Transverse colon (tissue), 4 donors: ENCODE measurements at regions not wholly inside any gene's neighbourhood (a gene's known extent, or its start where the extent isn't known, plus 50 kb on each side); places are given as distances from the start of the nearest gene placed in this dataset.
"Not testable (repeated sequence)": the region's sequence is repeated elsewhere in the genome, so short reads cannot be mapped to it uniquely, and the experiment has no call there.

Experiments
- DNase-seq: peaks from one replicate; pipeline ENCODE4 v3.0.0-alpha.2; 2019
- H3K27ac ChIP-seq, 4 donors: fragments of 200-600 bp; sonication (generic); 2 replicates each; pipeline ENCODE4 v1.5.1; 2016 to 2018; ENCODE audit warnings: inconsistent platforms in 4 of 4
- H3K27me3 ChIP-seq: fragments of 200-600 bp; sonication (generic); 2 replicates; pipeline ENCODE4 v1.5.1; 2017; ENCODE audit warnings: inconsistent platforms
- H3K36me3 ChIP-seq, 4 donors: fragments of 200-600 bp; sonication (generic); 2 replicates each; pipeline ENCODE4 v1.5.1; 2017 to 2019; ENCODE audit warnings: inconsistent platforms in 4 of 4
- H3K4me1 ChIP-seq, 4 donors: fragments of 200-600 bp; sonication (generic); 2 replicates each; pipeline ENCODE4 v1.5.1; 2017 to 2020; ENCODE audit warnings: inconsistent platforms in 4 of 4
- H3K4me3 ChIP-seq, 4 donors: fragments of 200-600 bp; sonication (generic); 1 replicate in 1 of 4; 2 replicates in 3 of 4; pipeline versions ENCODE4 v1.5.1 to v1.6.1; 2017 to 2019; ENCODE audit warnings: inconsistent platforms in 4 of 4
- H3K9me3 ChIP-seq, 2 donors: fragments of 200-600 bp; sonication (generic); 2 replicates each; pipeline ENCODE4 v1.5.1; 2017 to 2019; ENCODE audit warnings: inconsistent platforms in 2 of 2
- EP300 ChIP-seq: sonication (generic); formaldehyde crosslinking; IDR thresholded peaks from one replicate; pipeline ENCODE4 v1.6.1; 2017; ENCODE audit warnings: antibody characterized with exemption, low read depth
- POLR2A ChIP-seq: fragments of 450-650 bp; IDR thresholded peaks from one replicate; pipeline ENCODE4 v1.6.1; 2016; ENCODE audit warnings: antibody characterized with exemption, mild to moderate bottlenecking, moderate library complexity
- POLR2AphosphoS5 ChIP-seq, 3 donors: sonication (generic); formaldehyde crosslinking; IDR thresholded peaks; one replicate each; pipeline ENCODE4 v1.6.1; 2016; ENCODE audit warnings: antibody characterized with exemption in 3 of 3
- WGBS, 2 donors: methylation state at CpG; one replicate each; pipeline ENCODE4 v1.1.5; 2018; ENCODE audit warnings: low coverage in 1 of 2; 5-methylcytosine and 5-hydroxymethylcytosine counted together
- in situ Hi-C, 4 donors: fragments of 200-750 bp; cut with MboI; loops; one replicate each; pipeline versions ENCODE4 v1.15.0 to v1.15.1; 2017; ENCODE audit warnings: low sequenced_read_pairs in 3 of 4, low pct_ligation_motif_present in 1 of 4, low pct_unique_long_range_greater_than_20kb in 1 of 4
- intact Hi-C: fragments of 100-400 bp; cut with DNase I; formaldehyde crosslinking; loops from one replicate; pipeline ENCODE4 v1.15.1; 2023; ENCODE audit warnings: low total_unique reads
- TF ChIP-seq, protein P1 (sequence below), 5 experiments: fragments of 200-600 bp in 3 of 5; fragments of 450-650 bp in 2 of 5; sonication (generic) in 3 of 5; IDR thresholded peaks; 1 replicate in 2 of 5; 2 replicates in 3 of 5; pipeline ENCODE4 v1.5.1; 2016 to 2017; ENCODE audit warnings: antibody characterized with exemption in 5 of 5, inconsistent platforms in 3 of 5, mild to moderate bottlenecking in 2 of 5, moderate library complexity in 1 of 5

DNA sequence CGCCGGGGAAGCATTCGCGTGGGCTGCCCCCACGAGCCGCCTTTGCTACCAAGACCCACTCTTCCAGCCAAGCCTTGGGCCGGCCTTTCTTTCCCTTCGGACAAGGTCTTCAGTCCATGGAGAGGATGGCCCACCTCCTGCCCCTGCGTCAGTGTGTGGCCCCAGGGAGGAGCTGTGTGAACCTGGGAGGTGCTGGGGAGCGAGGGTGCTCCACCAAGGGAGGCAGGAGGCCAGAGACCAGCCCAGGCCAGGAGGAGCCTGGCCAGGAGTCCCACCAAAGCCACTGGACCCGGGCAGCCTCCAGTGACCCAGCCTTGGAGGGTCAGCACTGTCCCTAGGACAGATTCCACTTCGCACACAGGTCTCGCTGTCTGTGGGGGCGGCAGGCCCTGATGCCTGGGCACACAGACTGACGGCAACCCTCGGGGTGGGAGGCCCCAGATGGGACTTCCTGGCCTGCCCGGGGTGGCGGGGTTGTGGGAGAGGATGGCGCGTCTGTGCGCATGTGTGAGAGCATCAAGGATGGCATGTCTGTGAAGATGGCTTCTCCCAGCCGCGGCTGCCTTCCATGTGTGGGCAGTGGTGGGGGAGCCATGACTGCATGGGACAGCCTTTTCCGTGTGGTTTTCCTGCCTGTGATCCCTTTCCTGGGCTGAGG lies 113.3 kb upstream of the LPCAT1 start:
- Histone ChIP-seq H3K4me1 (peaks cover 0 to 19% (median 2%) of the 10 kb centered on the region in 4 donors), H3K9me3 (no peaks in the 10 kb centered on the region), H3K4me3 (no peak overlapping the region), H3K27ac (no peak overlapping the region), H3K27me3 (no peaks in the 10 kb centered on the region), H3K36me3 (no peaks in the 10 kb centered on the region)
- in situ Hi-C loops, result loop anchor here (25.0 kb wide), 4 partner anchors 150 to 450 kb away; no protein-coding TSS in a partner anchor
- TF ChIP-seq POLR2AphosphoS5 (IDR thresholded peaks at IDR 0.05), result no peak
- TF ChIP-seq EP300, result no peak
- TF ChIP-seq, protein P1, sequence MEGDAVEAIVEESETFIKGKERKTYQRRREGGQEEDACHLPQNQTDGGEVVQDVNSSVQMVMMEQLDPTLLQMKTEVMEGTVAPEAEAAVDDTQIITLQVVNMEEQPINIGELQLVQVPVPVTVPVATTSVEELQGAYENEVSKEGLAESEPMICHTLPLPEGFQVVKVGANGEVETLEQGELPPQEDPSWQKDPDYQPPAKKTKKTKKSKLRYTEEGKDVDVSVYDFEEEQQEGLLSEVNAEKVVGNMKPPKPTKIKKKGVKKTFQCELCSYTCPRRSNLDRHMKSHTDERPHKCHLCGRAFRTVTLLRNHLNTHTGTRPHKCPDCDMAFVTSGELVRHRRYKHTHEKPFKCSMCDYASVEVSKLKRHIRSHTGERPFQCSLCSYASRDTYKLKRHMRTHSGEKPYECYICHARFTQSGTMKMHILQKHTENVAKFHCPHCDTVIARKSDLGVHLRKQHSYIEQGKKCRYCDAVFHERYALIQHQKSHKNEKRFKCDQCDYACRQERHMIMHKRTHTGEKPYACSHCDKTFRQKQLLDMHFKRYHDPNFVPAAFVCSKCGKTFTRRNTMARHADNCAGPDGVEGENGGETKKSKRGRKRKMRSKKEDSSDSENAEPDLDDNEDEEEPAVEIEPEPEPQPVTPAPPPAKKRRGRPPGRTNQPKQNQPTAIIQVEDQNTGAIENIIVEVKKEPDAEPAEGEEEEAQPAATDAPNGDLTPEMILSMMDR (IDR thresholded peaks at IDR 0.05), result no peak
- TF ChIP-seq POLR2A, result no peak
- 85 to 90% methylated on average over 4 to 22 of the region's 24 CpGs for WGBS, 2 donors
- no peak for DNase-seq
- intact Hi-C loops, result no loop called here

DNA sequence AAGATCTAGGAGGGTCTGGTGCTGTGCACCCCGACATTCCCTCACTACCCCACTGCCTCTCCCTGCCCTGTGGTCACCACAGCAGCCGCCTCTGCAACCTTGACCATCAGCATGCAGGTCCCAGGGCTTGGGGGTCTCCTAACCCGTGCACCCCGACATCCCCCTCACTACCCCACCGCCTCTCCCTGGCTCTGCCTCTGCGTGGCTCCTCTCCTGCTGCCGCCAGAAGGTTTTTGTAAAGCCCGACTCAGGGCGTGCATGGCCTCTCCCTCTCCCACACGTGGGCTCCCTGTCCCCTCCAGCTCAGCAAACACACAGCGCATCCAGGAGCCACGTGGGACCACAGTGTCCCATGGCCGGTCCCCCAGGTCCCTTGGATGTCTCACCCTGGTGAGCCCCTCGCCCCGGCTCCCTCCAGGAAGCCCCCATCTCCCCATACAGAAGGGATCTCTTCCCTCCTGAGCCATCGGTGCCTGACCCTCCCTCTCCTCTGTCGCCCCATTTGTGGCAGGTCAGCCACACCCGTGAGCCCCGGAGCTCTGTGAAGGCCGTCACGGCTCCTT lies 112.5 kb upstream of the LPCAT1 start:
- H3K4me1 ChIP-seq, result peaks cover 0 to 14% (median 2%) of the 10 kb centered on the region in 4 donors
- H3K4me3 ChIP-seq, H3K36me3 ChIP-seq, H3K27ac ChIP-seq, H3K27me3 ChIP-seq, DNase-seq, H3K9me3 ChIP-seq, intact Hi-C loops: not testable (repeated sequence)
- 87% methylated on average over 21 of the region's 21 CpGs; no CpG with 5 or more reads in 1 of the 2 donors for WGBS, 2 donors
- in situ Hi-C loops, result loop anchor here (25.0 kb wide), 4 partner anchors 149 to 449 kb away; no protein-coding TSS in a partner anchor

DNA sequence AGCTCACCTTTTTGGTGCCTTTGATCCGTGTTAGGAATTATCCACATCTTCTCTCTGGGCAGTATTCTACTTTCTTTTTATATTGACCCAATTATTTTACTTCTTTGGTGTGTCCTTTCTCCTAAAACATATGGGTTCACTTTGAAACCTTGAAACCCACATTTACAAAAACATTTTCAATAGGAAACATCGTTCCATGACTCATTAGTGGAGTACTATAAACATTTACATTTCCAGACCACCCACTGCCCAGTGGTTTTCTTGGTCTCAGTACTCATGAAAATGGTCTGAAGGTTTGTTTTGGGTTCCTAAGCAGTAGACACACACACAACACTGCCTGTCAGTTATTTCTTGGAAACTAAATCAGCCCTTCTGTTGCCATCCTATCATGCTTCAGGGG lies 111.7 kb upstream of the LPCAT1 start:
- H3K9me3 ChIP-seq, H3K36me3 ChIP-seq, DNase-seq, intact Hi-C loops, H3K27ac ChIP-seq, H3K27me3 ChIP-seq, H3K4me3 ChIP-seq: not testable (repeated sequence)
- WGBS, 2 donors, result 27 to 45% methylated on average over 2 of the region's 2 CpGs
- in situ Hi-C loops, result loop anchor here (25.0 kb wide), 4 partner anchors 148 to 448 kb away; no protein-coding TSS in a partner anchor
- H3K4me1 ChIP-seq, result peaks cover 0 to 14% (median 2%) of the 10 kb centered on the region in 4 donors

DNA sequence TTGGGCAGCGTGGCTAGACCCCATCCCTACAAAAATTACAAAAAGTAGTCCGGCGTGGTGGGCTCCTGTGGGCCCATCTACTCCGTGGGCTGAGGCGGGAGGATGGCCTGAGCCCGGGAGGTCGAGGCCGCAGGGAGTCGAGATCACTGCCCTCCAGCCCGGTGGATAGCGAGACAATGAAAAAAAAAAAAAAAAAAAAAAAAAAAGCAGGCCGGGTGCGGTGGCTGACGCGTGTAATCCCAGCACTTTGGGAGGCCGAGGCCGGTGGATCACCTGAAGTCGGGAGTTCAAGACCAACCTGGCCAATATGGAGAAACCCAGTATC lies 110.5 kb upstream of the LPCAT1 start:
- in situ Hi-C loops, result loop anchor here (25.0 kb wide), 4 partner anchors 147 to 447 kb away; no protein-coding TSS in a partner anchor
- Histone ChIP-seq H3K27ac (peak overlapping the region; percentile 80 to 94 (median 90)), H3K27me3 (no peaks in the 10 kb centered on the region), H3K4me1 (peaks cover 0 to 14% (median 2%) of the 10 kb centered on the region in 4 donors), H3K9me3 (no peaks in the 10 kb centered on the region), H3K36me3 (no peaks in the 10 kb centered on the region), H3K4me3 (peak overlapping the region; percentile 66 to 90 (median 87))
- intact Hi-C loops, result no loop called here
- 34% methylated on average over 16 of the region's 18 CpGs; no CpG with 5 or more reads in 1 of the 2 donors for WGBS, 2 donors
- TF ChIP-seq POLR2A, result no peak
- no peak for TF ChIP-seq POLR2AphosphoS5 (IDR thresholded peaks at IDR 0.05)
- TF ChIP-seq, protein P1 (IDR thresholded peaks at IDR 0.05), result no peak
- no peak for TF ChIP-seq EP300
- DNase-seq, result no peak

DNA sequence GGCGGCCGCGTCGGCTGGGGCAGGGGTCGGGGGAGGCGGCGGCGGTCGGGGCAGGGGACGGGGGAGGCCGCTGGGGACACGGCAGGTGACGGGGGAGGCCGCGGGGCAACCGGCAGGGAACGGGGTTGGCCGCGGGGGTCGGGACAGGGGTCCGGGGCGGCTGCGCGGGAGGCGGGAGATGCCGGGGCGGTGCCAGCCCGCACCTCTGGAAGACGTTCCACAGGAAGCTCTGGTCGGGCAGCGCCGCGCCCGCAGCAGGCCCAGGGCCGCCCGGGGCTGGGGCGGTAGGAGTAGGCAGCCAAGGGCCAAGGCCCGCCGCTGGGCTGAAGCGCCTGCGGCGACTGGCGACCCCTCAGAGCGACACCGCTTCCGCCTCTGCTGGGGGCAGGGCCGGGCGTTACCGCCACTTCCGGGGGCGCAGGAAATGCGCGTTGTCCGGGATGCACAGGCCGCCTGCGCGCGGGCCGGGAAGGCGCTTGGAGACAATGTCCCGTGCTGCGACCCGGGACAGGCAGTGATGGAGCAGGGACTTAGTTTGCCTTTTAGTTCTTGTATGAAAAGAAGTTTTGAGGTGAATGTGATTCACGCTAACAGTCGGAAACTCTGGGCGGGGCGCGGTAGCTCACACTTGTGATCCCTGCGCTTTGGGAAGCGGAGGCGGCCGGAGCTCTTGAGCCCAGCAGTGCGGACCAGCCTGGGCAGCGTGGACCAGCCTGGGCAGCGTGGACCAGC lies 110.0 kb upstream of the LPCAT1 start:
- 0% methylated on average over 17 of the region's 75 CpGs; no CpG with 5 or more reads in 1 of the 2 donors for WGBS, 2 donors
- intact Hi-C loops (no loop called here), in situ Hi-C loops (loop anchor here (25.0 kb wide), 4 partner anchors 146 to 446 kb away; no protein-coding TSS in a partner anchor)
- Histone ChIP-seq H3K27ac (peak overlapping the region; percentile 80 to 94 (median 90)), H3K36me3 (no peaks in the 10 kb centered on the region), H3K9me3 (no peaks in the 10 kb centered on the region), H3K4me3 (peak overlapping the region; percentile 66 to 90 (median 87)), H3K4me1 (peaks cover 0 to 14% (median 2%) of the 10 kb centered on the region in 4 donors), H3K27me3 (no peaks in the 10 kb centered on the region)
- TF ChIP-seq EP300 (no peak), POLR2AphosphoS5 (IDR thresholded peaks at IDR 0.05) (peak; percentile 73 to 90 (median 88)), POLR2A (peak; percentile 80)
- TF ChIP-seq, protein P1 (IDR thresholded peaks at IDR 0.05), result no peak
- DNase-seq, result peak; percentile 85

DNA sequence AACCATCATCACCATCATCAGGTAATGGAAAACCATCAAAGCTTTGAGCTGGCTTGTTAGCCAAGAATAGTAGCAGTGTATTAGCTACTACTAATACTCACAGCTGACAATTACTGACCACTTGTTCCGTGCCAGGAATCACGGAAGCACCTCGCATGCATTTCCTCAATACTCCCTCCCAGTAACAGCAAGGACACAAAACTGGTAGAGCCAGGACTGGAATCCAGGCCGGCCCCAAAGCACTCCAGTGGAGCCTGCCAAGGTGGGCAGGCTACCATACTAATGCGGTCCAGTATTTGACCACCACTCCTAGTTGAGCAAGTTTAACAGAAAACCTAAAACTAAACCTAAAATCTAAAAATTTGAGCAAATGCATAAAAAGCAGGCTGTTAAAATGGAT lies 107.2 kb upstream of the LPCAT1 start:
- H3K36me3 ChIP-seq, H3K4me3 ChIP-seq, H3K27me3 ChIP-seq, H3K27ac ChIP-seq, intact Hi-C loops, H3K9me3 ChIP-seq, DNase-seq: not testable (repeated sequence)
- H3K4me1 ChIP-seq, result peaks cover 0 to 14% (median 2%) of the 10 kb centered on the region in 4 donors
- in situ Hi-C loops, result loop anchor here (25.0 kb wide), 4 partner anchors 144 to 444 kb away; no protein-coding TSS in a partner anchor
- 88 to 100% methylated on average over 1 to 5 of the region's 5 CpGs for WGBS, 2 donors

DNA sequence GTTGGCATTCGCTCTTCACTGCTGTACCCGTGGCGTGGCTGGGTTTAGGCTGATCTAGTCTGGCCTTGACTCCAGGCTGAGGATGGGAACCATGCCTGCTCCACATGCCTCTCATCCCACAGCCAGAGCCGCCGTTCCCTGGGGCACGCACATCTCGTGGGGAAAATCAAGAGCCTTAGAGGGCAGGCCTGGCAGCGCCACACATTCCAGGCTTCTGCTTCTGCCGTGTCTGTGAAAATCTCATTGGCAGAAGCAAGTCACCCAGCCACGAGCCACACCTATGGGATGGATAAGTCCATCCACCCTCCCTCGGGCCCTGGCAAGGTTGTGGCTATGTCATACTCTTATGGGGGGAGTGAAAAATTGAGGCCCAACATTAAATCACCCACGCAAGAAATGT lies 102.6 kb upstream of the LPCAT1 start:
- H3K4me3 ChIP-seq, H3K4me1 ChIP-seq, DNase-seq, H3K27ac ChIP-seq, H3K36me3 ChIP-seq, H3K9me3 ChIP-seq, intact Hi-C loops, H3K27me3 ChIP-seq: not testable (repeated sequence)
- WGBS, 2 donors, result 97% methylated on average over 12 of the region's 12 CpGs; no CpG with 5 or more reads in 1 of the 2 donors
- in situ Hi-C loops, result loop anchor here (25.0 kb wide), 4 partner anchors 139 to 439 kb away; no protein-coding TSS in a partner anchor
